Transverse colon (tissue), 4 donors: ENCODE measurements at regions not wholly inside any gene's neighbourhood (a gene's known extent, or its start where the extent isn't known, plus 50 kb on each side); places are given as distances from the start of the nearest gene placed in this dataset.

Experiments
- EP300 ChIP-seq: sonication (generic); formaldehyde crosslinking; IDR thresholded peaks from one replicate; pipeline ENCODE4 v1.6.1; 2017; ENCODE audit warnings: antibody characterized with exemption, low read depth
- POLR2A ChIP-seq: fragments of 450-650 bp; IDR thresholded peaks from one replicate; pipeline ENCODE4 v1.6.1; 2016; ENCODE audit warnings: antibody characterized with exemption, mild to moderate bottlenecking, moderate library complexity
- POLR2AphosphoS5 ChIP-seq, 3 donors: sonication (generic); formaldehyde crosslinking; IDR thresholded peaks; one replicate each; pipeline ENCODE4 v1.6.1; 2016; ENCODE audit warnings: antibody characterized with exemption in 3 of 3
- TF ChIP-seq, protein P1 (sequence below), 5 experiments: fragments of 200-600 bp in 3 of 5; fragments of 450-650 bp in 2 of 5; sonication (generic) in 3 of 5; IDR thresholded peaks; 1 replicate in 2 of 5; 2 replicates in 3 of 5; pipeline ENCODE4 v1.5.1; 2016 to 2017; ENCODE audit warnings: antibody characterized with exemption in 5 of 5, inconsistent platforms in 3 of 5, mild to moderate bottlenecking in 2 of 5, moderate library complexity in 1 of 5

DNA sequence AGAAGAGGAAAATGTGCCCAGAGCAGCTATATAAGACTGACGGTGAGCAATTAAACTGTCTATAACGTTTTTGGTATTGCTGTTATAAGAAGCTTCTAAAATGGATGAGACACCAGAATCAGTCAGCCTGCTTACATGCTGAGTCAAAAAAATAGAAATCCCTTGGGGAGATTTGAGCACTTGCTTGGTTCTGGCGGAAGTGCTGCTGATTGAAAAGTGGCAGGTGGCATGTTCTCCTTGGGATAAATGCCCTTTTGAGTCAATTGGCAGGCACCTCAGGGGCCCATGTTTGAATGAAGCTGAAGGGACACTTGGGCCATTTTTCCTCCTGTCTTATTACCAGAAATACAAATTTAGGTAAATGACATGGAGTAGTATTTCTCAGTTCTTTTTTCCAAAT lies 148.7 kb downstream of the PTCHD1 start:
- no peak for TF ChIP-seq POLR2A
- TF ChIP-seq, protein P1, sequence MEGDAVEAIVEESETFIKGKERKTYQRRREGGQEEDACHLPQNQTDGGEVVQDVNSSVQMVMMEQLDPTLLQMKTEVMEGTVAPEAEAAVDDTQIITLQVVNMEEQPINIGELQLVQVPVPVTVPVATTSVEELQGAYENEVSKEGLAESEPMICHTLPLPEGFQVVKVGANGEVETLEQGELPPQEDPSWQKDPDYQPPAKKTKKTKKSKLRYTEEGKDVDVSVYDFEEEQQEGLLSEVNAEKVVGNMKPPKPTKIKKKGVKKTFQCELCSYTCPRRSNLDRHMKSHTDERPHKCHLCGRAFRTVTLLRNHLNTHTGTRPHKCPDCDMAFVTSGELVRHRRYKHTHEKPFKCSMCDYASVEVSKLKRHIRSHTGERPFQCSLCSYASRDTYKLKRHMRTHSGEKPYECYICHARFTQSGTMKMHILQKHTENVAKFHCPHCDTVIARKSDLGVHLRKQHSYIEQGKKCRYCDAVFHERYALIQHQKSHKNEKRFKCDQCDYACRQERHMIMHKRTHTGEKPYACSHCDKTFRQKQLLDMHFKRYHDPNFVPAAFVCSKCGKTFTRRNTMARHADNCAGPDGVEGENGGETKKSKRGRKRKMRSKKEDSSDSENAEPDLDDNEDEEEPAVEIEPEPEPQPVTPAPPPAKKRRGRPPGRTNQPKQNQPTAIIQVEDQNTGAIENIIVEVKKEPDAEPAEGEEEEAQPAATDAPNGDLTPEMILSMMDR (IDR thresholded peaks at IDR 0.05), result no peak
- no peak for TF ChIP-seq EP300
- no peak for TF ChIP-seq POLR2AphosphoS5 (IDR thresholded peaks at IDR 0.05)
